Body of pancreas (tissue), 4 donors: ENCODE measurements at regions not wholly inside any gene's neighbourhood (a gene's known extent, or its start where the extent isn't known, plus 50 kb on each side); places are given as distances from the start of the nearest gene placed in this dataset.

ENCODE experiments used
- POLR2A ChIP-seq, 3 donors: fragments of 450-650 bp; IDR thresholded peaks; one replicate each; pipeline ENCODE4 v1.6.1; 2016; ENCODE audit warnings: antibody characterized with exemption in 3 of 3, mild to moderate bottlenecking in 2 of 3
- TF ChIP-seq, protein P1 (sequence below), 7 experiments: fragments of 450-650 bp in 4 of 7; fragments of 200-600 bp in 3 of 7; sonication (generic) in 3 of 7; IDR thresholded peaks; one replicate each; pipeline ENCODE4 v1.5.1; 2016 to 2019; ENCODE audit warnings: antibody characterized with exemption in 7 of 7

DNA sequence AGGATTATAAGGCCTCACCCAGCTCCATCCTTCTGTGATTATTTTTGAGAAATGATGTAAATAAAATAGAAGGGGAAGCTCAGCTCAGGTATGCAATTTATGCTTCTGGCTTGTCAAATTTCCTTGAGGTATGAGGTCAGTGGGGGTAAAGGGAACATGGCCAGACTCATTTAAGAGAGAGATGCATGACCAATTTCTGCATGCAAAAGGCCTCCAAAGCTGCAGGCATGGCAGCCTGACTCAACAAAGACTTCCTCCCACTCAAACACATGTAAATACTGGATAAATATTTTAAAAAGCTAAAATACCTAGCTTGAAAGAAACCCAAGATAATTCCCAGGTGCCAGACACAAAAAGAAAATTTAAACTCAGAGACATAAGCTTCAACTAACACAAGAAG lies 101.4 kb upstream of the SLC1A3 start:
- TF ChIP-seq, protein P1, sequence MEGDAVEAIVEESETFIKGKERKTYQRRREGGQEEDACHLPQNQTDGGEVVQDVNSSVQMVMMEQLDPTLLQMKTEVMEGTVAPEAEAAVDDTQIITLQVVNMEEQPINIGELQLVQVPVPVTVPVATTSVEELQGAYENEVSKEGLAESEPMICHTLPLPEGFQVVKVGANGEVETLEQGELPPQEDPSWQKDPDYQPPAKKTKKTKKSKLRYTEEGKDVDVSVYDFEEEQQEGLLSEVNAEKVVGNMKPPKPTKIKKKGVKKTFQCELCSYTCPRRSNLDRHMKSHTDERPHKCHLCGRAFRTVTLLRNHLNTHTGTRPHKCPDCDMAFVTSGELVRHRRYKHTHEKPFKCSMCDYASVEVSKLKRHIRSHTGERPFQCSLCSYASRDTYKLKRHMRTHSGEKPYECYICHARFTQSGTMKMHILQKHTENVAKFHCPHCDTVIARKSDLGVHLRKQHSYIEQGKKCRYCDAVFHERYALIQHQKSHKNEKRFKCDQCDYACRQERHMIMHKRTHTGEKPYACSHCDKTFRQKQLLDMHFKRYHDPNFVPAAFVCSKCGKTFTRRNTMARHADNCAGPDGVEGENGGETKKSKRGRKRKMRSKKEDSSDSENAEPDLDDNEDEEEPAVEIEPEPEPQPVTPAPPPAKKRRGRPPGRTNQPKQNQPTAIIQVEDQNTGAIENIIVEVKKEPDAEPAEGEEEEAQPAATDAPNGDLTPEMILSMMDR (IDR thresholded peaks at IDR 0.05): no peak
- TF ChIP-seq POLR2A (IDR thresholded peaks at IDR 0.05): no peak
